ENCODE measurements at regions not wholly inside any gene's neighbourhood (a gene's known extent, or its start where the extent isn't known, plus 50 kb on each side); places are given as distances from the start of the nearest gene placed in this dataset.

GRCh38 chr2:54054774-54055173 is 60.6 kb upstream of the ACYP2 start:
- no peaks in the 10 kb centered on the region for H3K36me3 ChIP-seq (ENCODE audit: insufficient read depth, low read length)
- H3K9me3 ChIP-seq (ENCODE audit: control insufficient read depth in 1 of 2, low read length in 2 of 2): no peaks in the 10 kb centered on the region
- H3K27me3 Mint-ChIP-seq: no peaks in the 10 kb centered on the region
- peaks cover 0 to 4% (median 0%) of the 10 kb centered on the region in 8 donors for H3K9me3 Mint-ChIP-seq
- CTCF ChIA-PET (ENCODE audit: partially characterized antibody): interaction anchor here (1.1 kb wide), 1 partner anchor 44 kb away, joined by 3 read pairs; no protein-coding TSS in a partner anchor
- no peak for DNase-seq
- POLR2A ChIA-PET (ENCODE audit: partially characterized antibody): interaction anchor here (1.2 kb wide), 1 partner anchor 10 kb away, joined by 3 read pairs; no protein-coding TSS in a partner anchor
- intact Hi-C loops (cut with micrococcal nuclease): loop anchor here (10.0 kb wide), 1 partner anchor 60 kb away; no protein-coding TSS in a partner anchor
- peak overlapping the region; percentile 34 for H3K27ac ChIP-seq (ENCODE audit: low read depth, low read length)
- H3K4me1 ChIP-seq (ENCODE audit: insufficient read depth, low read length): peaks cover 20% of the 10 kb centered on the region
- peak overlapping the region in 6 of 8 donors; percentile 56 to 85 (median 72) for H3K4me3 Mint-ChIP-seq
- peaks cover 16 to 26% (median 23%) of the 10 kb centered on the region in 4 donors for H3K4me1 Mint-ChIP-seq
- H3K36me3 Mint-ChIP-seq: peaks cover 14 to 17% of the 10 kb centered on the region in 2 donors
- peak overlapping the region; percentile 73 to 99 (median 88) for H3K27ac Mint-ChIP-seq
- H3K27me3 ChIP-seq (ENCODE audit: insufficient read depth, low read length): no peaks in the 10 kb centered on the region
- no peak overlapping the region for H3K4me3 ChIP-seq (ENCODE audit: low read length in 2 of 2)

- peak overlapping the region in 1 of 2 donors; percentile 14 for H3K4me3 ChIP-seq (ENCODE audit: low read length in 2 of 2)
- intact Hi-C loops (cut with micrococcal nuclease): loop anchor here (10.0 kb wide), 1 partner anchor 59 kb away; no protein-coding TSS in a partner anchor
- H3K27me3 ChIP-seq (ENCODE audit: insufficient read depth, low read length): no peaks in the 10 kb centered on the region
- CTCF ChIA-PET (ENCODE audit: partially characterized antibody): interaction anchor here (0.9 to 2.1 kb wide), 5 partner anchors 42 to 125 kb away, joined by 3 to 5 read pairs (median 3); partner anchors contain the start of gene PSME4
- H3K9me3 Mint-ChIP-seq: peaks cover 0 to 4% (median 0%) of the 10 kb centered on the region in 8 donors
- H3K27ac ChIP-seq (ENCODE audit: low read depth, low read length): peak overlapping the region; percentile 34
- no peak for DNase-seq
- H3K4me3 Mint-ChIP-seq: peak overlapping the region; percentile 34 to 85 (median 72)
- H3K36me3 ChIP-seq (ENCODE audit: insufficient read depth, low read length): no peaks in the 10 kb centered on the region
- no peaks in the 10 kb centered on the region for H3K27me3 Mint-ChIP-seq
- H3K9me3 ChIP-seq (ENCODE audit: control insufficient read depth in 1 of 2, low read length in 2 of 2): no peaks in the 10 kb centered on the region
- peaks cover 17 to 31% (median 23%) of the 10 kb centered on the region in 4 donors for H3K4me1 Mint-ChIP-seq
- peak overlapping the region; percentile 73 to 99 (median 88) for H3K27ac Mint-ChIP-seq
- POLR2A ChIA-PET (ENCODE audit: partially characterized antibody): interaction anchor here (1.2 to 1.4 kb wide), 3 partner anchors 10 to 83 kb away, joined by 3 to 4 read pairs (median 3); partner anchors contain the start of gene PSME4
- H3K36me3 Mint-ChIP-seq: peaks cover 12 to 17% of the 10 kb centered on the region in 2 donors
- peaks cover 20% of the 10 kb centered on the region for H3K4me1 ChIP-seq (ENCODE audit: insufficient read depth, low read length)
Measured at GRCh38 chr2:54054271-54054670, 61.1 kb upstream of the ACYP2 start.

- peaks cover 12 to 15% of the 10 kb centered on the region in 2 donors for H3K36me3 Mint-ChIP-seq
- peak overlapping the region; percentile 73 to 99 (median 88) for H3K27ac Mint-ChIP-seq
- Histone ChIP-seq H3K27ac (ENCODE audit: low read depth, low read length) (peak overlapping the region; percentile 34), H3K27me3 (ENCODE audit: insufficient read depth, low read length) (no peaks in the 10 kb centered on the region), H3K4me3 (ENCODE audit: low read length in 2 of 2) (peak overlapping the region in 1 of 2 donors; percentile 14), H3K9me3 (ENCODE audit: control insufficient read depth in 1 of 2, low read length in 2 of 2) (no peaks in the 10 kb centered on the region), H3K4me1 (ENCODE audit: insufficient read depth, low read length) (peaks cover 21% of the 10 kb centered on the region), H3K36me3 (ENCODE audit: insufficient read depth, low read length) (no peaks in the 10 kb centered on the region)
- peaks cover 19 to 34% (median 23%) of the 10 kb centered on the region in 4 donors for H3K4me1 Mint-ChIP-seq
- H3K27me3 Mint-ChIP-seq: no peaks in the 10 kb centered on the region
- peak overlapping the region; percentile 34 to 85 (median 72) for H3K4me3 Mint-ChIP-seq
- intact Hi-C loops (cut with micrococcal nuclease): loop anchor here (10.0 kb wide), 1 partner anchor 59 kb away; no protein-coding TSS in a partner anchor
- H3K9me3 Mint-ChIP-seq: peaks cover 0 to 4% (median 0%) of the 10 kb centered on the region in 8 donors
- POLR2A ChIA-PET (ENCODE audit: partially characterized antibody): interaction anchor here (1.2 to 1.4 kb wide), 4 partner anchors 11 to 85 kb away, joined by 3 to 4 read pairs (median 3); partner anchors contain the start of gene PSME4
- no peak for DNase-seq
- CTCF ChIA-PET (ENCODE audit: partially characterized antibody): interaction anchor here (0.9 to 2.1 kb wide), 7 partner anchors 19 to 124 kb away, joined by 3 to 5 read pairs (median 3); partner anchors contain the start of gene PSME4
Measured at GRCh38 chr2:54053830-54054229, 61.6 kb upstream of the ACYP2 start.

GRCh38 chr2:54052825-54053718 is 62.3 kb upstream of the ACYP2 start:
- H3K9me3 ChIP-seq (ENCODE audit: control insufficient read depth in 1 of 2, low read length in 2 of 2): no peaks in the 10 kb centered on the region
- Mint-ChIP-seq H3K27ac (peak overlapping the region; percentile 73 to 99 (median 88)), H3K4me3 (peak overlapping the region in 3 of 8 donors; percentile 64 to 85 (median 74)), H3K9me3 (peaks cover 0 to 4% (median 0%) of the 10 kb centered on the region in 8 donors), H3K4me1 (peaks cover 22 to 34% (median 28%) of the 10 kb centered on the region in 4 donors), H3K27me3 (no peaks in the 10 kb centered on the region), H3K36me3 (peaks cover 8 to 9% of the 10 kb centered on the region in 2 donors)
- ChIA-PET CTCF (ENCODE audit: partially characterized antibody) (interaction anchor here (0.7 to 2.1 kb wide), 13 partner anchors 14 to 651 kb away, joined by 3 to 5 read pairs (median 3); partner anchors contain the start of gene PSME4), POLR2A (ENCODE audit: partially characterized antibody) (interaction anchor here (0.5 to 1.4 kb wide), 5 partner anchors 10 to 84 kb away, joined by 3 to 4 read pairs (median 3); partner anchors contain the start of gene PSME4)
- H3K27ac ChIP-seq (ENCODE audit: low read depth, low read length): peak overlapping the region; percentile 34
- intact Hi-C loops (cut with micrococcal nuclease): loop anchor here (10.0 kb wide), 1 partner anchor 58 kb away; no protein-coding TSS in a partner anchor
- H3K27me3 ChIP-seq (ENCODE audit: insufficient read depth, low read length): no peaks in the 10 kb centered on the region
- no peak overlapping the region for H3K4me3 ChIP-seq (ENCODE audit: low read length in 2 of 2)
- no peaks in the 10 kb centered on the region for H3K36me3 ChIP-seq (ENCODE audit: insufficient read depth, low read length)
- H3K4me1 ChIP-seq (ENCODE audit: insufficient read depth, low read length): peaks cover 27% of the 10 kb centered on the region
- DNase-seq: no peak

- peaks cover 0 to 4% (median 0%) of the 10 kb centered on the region in 8 donors for H3K9me3 Mint-ChIP-seq
- H3K27me3 Mint-ChIP-seq: no peaks in the 10 kb centered on the region
- no peaks in the 10 kb centered on the region for H3K9me3 ChIP-seq (ENCODE audit: control insufficient read depth in 1 of 2, low read length in 2 of 2)
- peaks cover 28% of the 10 kb centered on the region for H3K4me1 ChIP-seq (ENCODE audit: insufficient read depth, low read length)
- no peak for DNase-seq
- ChIA-PET CTCF (ENCODE audit: partially characterized antibody) (no interaction called here), POLR2A (ENCODE audit: partially characterized antibody) (no interaction called here)
- intact Hi-C loops (cut with micrococcal nuclease): loop anchor here (10.0 kb wide), 1 partner anchor 56 kb away; no protein-coding TSS in a partner anchor
- no peak overlapping the region for H3K27ac ChIP-seq (ENCODE audit: low read depth, low read length)
- H3K4me3 Mint-ChIP-seq: no peak overlapping the region
- H3K27me3 ChIP-seq (ENCODE audit: insufficient read depth, low read length): no peaks in the 10 kb centered on the region
- H3K4me1 Mint-ChIP-seq: peaks cover 23 to 46% (median 35%) of the 10 kb centered on the region in 4 donors
- peaks cover 8 to 9% of the 10 kb centered on the region in 2 donors for H3K36me3 Mint-ChIP-seq
- no peak overlapping the region for H3K27ac Mint-ChIP-seq
- no peak overlapping the region for H3K4me3 ChIP-seq (ENCODE audit: low read length in 2 of 2)
- H3K36me3 ChIP-seq (ENCODE audit: insufficient read depth, low read length): no peaks in the 10 kb centered on the region
Measured at GRCh38 chr2:54050445-54050844, 65.0 kb upstream of the ACYP2 start.

GRCh38 chr2:54049365-54049764 is 66.0 kb upstream of the ACYP2 start:
- CTCF ChIA-PET (ENCODE audit: partially characterized antibody): no interaction called here
- H3K27ac Mint-ChIP-seq: peak overlapping the region in 2 of 7 donors; percentile 41 to 44
- intact Hi-C loops (cut with micrococcal nuclease): loop anchor here (5.0 kb wide), 1 partner anchor 77 kb away; the partner anchor contains the start of gene PSME4

More at GRCh38 chr2:54049365-54049764, 66.0 kb upstream of the ACYP2 start:
- H3K27me3 ChIP-seq (ENCODE audit: insufficient read depth, low read length): no peaks in the 10 kb centered on the region
- H3K4me3 ChIP-seq (ENCODE audit: low read length in 2 of 2): no peak overlapping the region
- peaks cover 23% of the 10 kb centered on the region for H3K4me1 ChIP-seq (ENCODE audit: insufficient read depth, low read length)
- peaks cover 19 to 41% (median 31%) of the 10 kb centered on the region in 4 donors for H3K4me1 Mint-ChIP-seq
- no peaks in the 10 kb centered on the region for H3K27me3 Mint-ChIP-seq
- H3K36me3 ChIP-seq (ENCODE audit: insufficient read depth, low read length): no peaks in the 10 kb centered on the region
- no peak overlapping the region for H3K27ac ChIP-seq (ENCODE audit: low read depth, low read length)
- H3K9me3 Mint-ChIP-seq: peaks cover 0 to 9% (median 4%) of the 10 kb centered on the region in 8 donors
- no peak overlapping the region for H3K4me3 Mint-ChIP-seq
- POLR2A ChIA-PET (ENCODE audit: partially characterized antibody): interaction anchor here (1.5 kb wide), 1 partner anchor 66 kb away, joined by 3 read pairs; the partner anchor contains the start of gene ACYP2
- no peaks in the 10 kb centered on the region for H3K9me3 ChIP-seq (ENCODE audit: control insufficient read depth in 1 of 2, low read length in 2 of 2)
- no peak for DNase-seq
- H3K36me3 Mint-ChIP-seq: peaks cover 9 to 17% of the 10 kb centered on the region in 2 donors

Measured in CD4-positive, alpha-beta memory T cell (primary cell).